ENCODE measurements at regions not wholly inside any gene's neighbourhood (a gene's known extent, or its start where the extent isn't known, plus 50 kb on each side); places are given as distances from the start of the nearest gene placed in this dataset.

GRCh38 chr7:118496138-118496644 lies 271.7 kb downstream of the ANKRD7 start:
- Mint-ChIP-seq H3K27ac (no peak overlapping the region), H3K9me3 (ENCODE audit: insufficient read depth) (no peaks in the 10 kb centered on the region), H3K4me1 (no peaks in the 10 kb centered on the region), H3K27me3 (no peaks in the 10 kb centered on the region), H3K4me3 (no peak overlapping the region)
- Histone ChIP-seq H3K79me2 (ENCODE audit: control insufficient read depth, insufficient read depth, low read length) (no peaks in the 10 kb centered on the region), H3K27me3 (replicated peaks in 1 of 4; ENCODE audit: control extremely low read depth in 1 of 4, control insufficient read depth in 3 of 4, insufficient read depth in 4 of 4, low read length in 3 of 4) (no peaks in the 10 kb centered on the region), H3K4me1 (ENCODE audit: control insufficient read depth in 2 of 2, insufficient read depth in 2 of 2, low read length in 2 of 2) (no peaks in the 10 kb centered on the region), H3K36me3 (replicated peaks in 1 of 2; ENCODE audit: control extremely low read depth in 1 of 2, control insufficient read depth in 1 of 2, extremely low read depth in 1 of 2, insufficient read depth in 2 of 2, low read length in 1 of 2) (no peaks in the 10 kb centered on the region), H4K20me1 (ENCODE audit: control insufficient read depth, insufficient read depth, low read length, poor library complexity, severe bottlenecking) (no peaks in the 10 kb centered on the region), H3K27ac (ENCODE audit: low read length in 2 of 2) (no peak overlapping the region), H3K9ac (ENCODE audit: low read length) (no peak overlapping the region), H3K9me3 (ENCODE audit: control extremely low read depth in 1 of 3, control insufficient read depth in 2 of 3, insufficient read depth in 1 of 3, low read length in 2 of 3) (no peaks in the 10 kb centered on the region), H2AFZ (ENCODE audit: insufficient read depth, low read depth, low read length, poor library complexity, severe bottlenecking) (no peak overlapping the region), H3K4me3 (ENCODE audit: control extremely low read depth in 1 of 5, extremely low read depth in 1 of 5, insufficient read depth in 1 of 5, low read depth in 2 of 5, low read length in 4 of 5) (no peak overlapping the region), H3K4me2 (replicated peaks; ENCODE audit: low read depth, low read length, poor library complexity, severe bottlenecking) (no peak overlapping the region)
- TF ChIP-seq, protein P1, sequence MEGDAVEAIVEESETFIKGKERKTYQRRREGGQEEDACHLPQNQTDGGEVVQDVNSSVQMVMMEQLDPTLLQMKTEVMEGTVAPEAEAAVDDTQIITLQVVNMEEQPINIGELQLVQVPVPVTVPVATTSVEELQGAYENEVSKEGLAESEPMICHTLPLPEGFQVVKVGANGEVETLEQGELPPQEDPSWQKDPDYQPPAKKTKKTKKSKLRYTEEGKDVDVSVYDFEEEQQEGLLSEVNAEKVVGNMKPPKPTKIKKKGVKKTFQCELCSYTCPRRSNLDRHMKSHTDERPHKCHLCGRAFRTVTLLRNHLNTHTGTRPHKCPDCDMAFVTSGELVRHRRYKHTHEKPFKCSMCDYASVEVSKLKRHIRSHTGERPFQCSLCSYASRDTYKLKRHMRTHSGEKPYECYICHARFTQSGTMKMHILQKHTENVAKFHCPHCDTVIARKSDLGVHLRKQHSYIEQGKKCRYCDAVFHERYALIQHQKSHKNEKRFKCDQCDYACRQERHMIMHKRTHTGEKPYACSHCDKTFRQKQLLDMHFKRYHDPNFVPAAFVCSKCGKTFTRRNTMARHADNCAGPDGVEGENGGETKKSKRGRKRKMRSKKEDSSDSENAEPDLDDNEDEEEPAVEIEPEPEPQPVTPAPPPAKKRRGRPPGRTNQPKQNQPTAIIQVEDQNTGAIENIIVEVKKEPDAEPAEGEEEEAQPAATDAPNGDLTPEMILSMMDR (IDR thresholded peaks at IDR 0.05): no peak
- TF ChIP-seq EZH2 (IDR thresholded peaks at IDR 0.05; ENCODE audit: borderline replicate concordance, insufficient read depth, low read depth, low read length, poor library complexity, severe bottlenecking): no peak
- ChIA-PET POLR2A (no interaction called here), CTCF (no interaction called here)
- ATAC-seq (ENCODE audit: low read depth) (no peak), DNase-seq (no peak)
- intact Hi-C loops (cut with micrococcal nuclease): no loop called here

DNA sequence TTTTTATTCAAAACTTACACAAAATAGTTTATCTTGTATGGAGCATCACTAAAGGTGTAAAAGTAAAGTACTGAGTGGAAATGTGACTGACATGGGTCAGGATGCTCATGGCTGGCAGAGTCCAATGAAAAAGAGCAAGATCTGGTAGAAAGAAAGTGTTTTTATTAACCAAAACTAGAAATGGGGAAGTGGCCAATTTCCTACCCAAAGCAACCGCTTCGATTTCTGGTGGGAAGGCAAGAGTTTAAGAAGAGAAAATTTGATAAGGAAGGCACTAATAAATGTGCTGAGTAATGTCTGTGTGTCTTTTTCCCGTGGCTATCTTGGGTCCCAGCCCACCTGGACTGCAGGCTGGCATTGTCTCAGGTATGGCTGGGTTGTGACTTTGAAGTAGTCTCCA lies 277.7 kb downstream of the ANKRD7 start:
- no peaks in the 10 kb centered on the region for H3K27me3 ChIP-seq (replicated peaks in 1 of 4; ENCODE audit: control extremely low read depth in 1 of 4, control insufficient read depth in 3 of 4, insufficient read depth in 4 of 4, low read length in 3 of 4)
- 6% methylated on average over 3 of the region's 3 CpGs for WGBS (ENCODE audit: insufficient coverage)
- DNase-seq (no peak), ATAC-seq (ENCODE audit: low read depth) (no peak)
- H3K79me2 ChIP-seq (ENCODE audit: control insufficient read depth, insufficient read depth, low read length): no peaks in the 10 kb centered on the region
- H3K4me2 ChIP-seq (replicated peaks; ENCODE audit: low read depth, low read length, poor library complexity, severe bottlenecking): no peak overlapping the region
- no peak overlapping the region for H3K27ac ChIP-seq (ENCODE audit: low read length in 2 of 2)
- Mint-ChIP-seq H3K4me1 (no peaks in the 10 kb centered on the region), H3K27ac (no peak overlapping the region), H3K4me3 (no peak overlapping the region), H3K9me3 (ENCODE audit: insufficient read depth) (peaks cover 3% of the 10 kb centered on the region), H3K27me3 (no peaks in the 10 kb centered on the region)
- H3K4me3 ChIP-seq (ENCODE audit: control extremely low read depth in 1 of 5, extremely low read depth in 1 of 5, insufficient read depth in 1 of 5, low read depth in 2 of 5, low read length in 4 of 5): no peak overlapping the region
- CTCF ChIA-PET: no interaction called here
- intact Hi-C loops (cut with micrococcal nuclease): no loop called here
- no peaks in the 10 kb centered on the region for H3K9me3 ChIP-seq (ENCODE audit: control extremely low read depth in 1 of 3, control insufficient read depth in 2 of 3, insufficient read depth in 1 of 3, low read length in 2 of 3)
- H3K4me1 ChIP-seq (ENCODE audit: control insufficient read depth in 2 of 2, insufficient read depth in 2 of 2, low read length in 2 of 2): no peaks in the 10 kb centered on the region
- no peaks in the 10 kb centered on the region for H4K20me1 ChIP-seq (ENCODE audit: control insufficient read depth, insufficient read depth, low read length, poor library complexity, severe bottlenecking)
- H2AFZ ChIP-seq (ENCODE audit: insufficient read depth, low read depth, low read length, poor library complexity, severe bottlenecking): no peak overlapping the region
- H3K9ac ChIP-seq (ENCODE audit: low read length): no peak overlapping the region
- H3K36me3 ChIP-seq (replicated peaks in 1 of 2; ENCODE audit: control extremely low read depth in 1 of 2, control insufficient read depth in 1 of 2, extremely low read depth in 1 of 2, insufficient read depth in 2 of 2, low read length in 1 of 2): no peaks in the 10 kb centered on the region
- POLR2A ChIA-PET: no interaction called here
- TF ChIP-seq EZH2 (IDR thresholded peaks at IDR 0.05; ENCODE audit: borderline replicate concordance, insufficient read depth, low read depth, low read length, poor library complexity, severe bottlenecking): no peak
- TF ChIP-seq, protein P1 (IDR thresholded peaks at IDR 0.05): no peak
